PC-3 (cell line): ENCODE measurements at regions not wholly inside any gene's neighbourhood (a gene's known extent, or its start where the extent isn't known, plus 50 kb on each side); places are given as distances from the start of the nearest gene placed in this dataset.

Source experiments
- EZH2 ChIP-seq: fragments of 300-600 bp; sonication (generic); IDR thresholded peaks from one replicate; pipeline ENCODE4 v1.6.1; 2017; ENCODE audit warnings: antibody characterized with exemption, mild to moderate bottlenecking, low read length; ENCODE audit not compliant: unreplicated experiment
- EZH2phosphoT487 ChIP-seq: fragments of 300-600 bp; sonication (generic); IDR thresholded peaks from 2 replicates; pipeline ENCODE4 v1.6.1; 2018; ENCODE audit warnings: mild to moderate bottlenecking, antibody characterized with exemption, low read length, borderline replicate concordance
- TF ChIP-seq, protein P1 (sequence below): fragments of 300-600 bp; sonication (generic); conservative IDR thresholded peaks from 2 replicates; pipeline ENCODE4 v1.5.1; 2017; ENCODE audit warnings: antibody characterized with exemption, low read depth, mild to moderate bottlenecking, low read length

DNA sequence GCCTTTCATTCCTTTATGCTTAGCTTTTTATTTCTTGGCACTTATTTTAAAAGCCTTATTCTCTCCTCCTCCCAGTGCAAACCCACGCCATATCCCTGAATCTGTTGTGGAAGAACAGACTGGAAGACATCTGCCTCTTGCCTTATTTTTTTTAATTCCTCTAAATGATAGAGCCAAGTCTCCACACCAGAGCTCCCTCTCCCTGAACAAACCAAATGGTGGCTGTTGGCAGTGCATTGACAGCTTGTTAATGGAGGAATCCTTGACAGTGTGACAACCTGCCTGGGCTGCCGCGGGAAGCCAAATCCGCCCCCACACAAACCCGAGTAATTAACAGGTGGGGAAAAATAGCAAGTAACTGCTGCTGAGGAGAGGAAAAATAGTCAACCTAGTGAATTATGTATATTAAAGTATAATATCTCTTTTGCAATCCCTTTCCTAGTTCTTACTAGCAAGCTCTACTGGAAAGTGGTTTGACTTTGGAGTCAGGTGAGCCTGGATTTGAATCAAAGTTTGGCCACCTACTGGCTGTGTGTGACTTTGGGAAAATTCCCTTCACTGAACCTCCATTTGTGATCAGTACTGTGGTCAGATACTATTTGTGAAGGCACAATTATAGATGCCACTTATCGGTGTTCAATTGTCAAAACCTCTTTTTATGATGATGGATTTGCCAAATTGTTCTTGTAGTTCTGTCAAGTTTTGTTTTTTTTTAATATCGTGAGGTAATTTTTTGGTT, 589.6 kb downstream of the PDCD6IP start:
- TF ChIP-seq, protein P1, sequence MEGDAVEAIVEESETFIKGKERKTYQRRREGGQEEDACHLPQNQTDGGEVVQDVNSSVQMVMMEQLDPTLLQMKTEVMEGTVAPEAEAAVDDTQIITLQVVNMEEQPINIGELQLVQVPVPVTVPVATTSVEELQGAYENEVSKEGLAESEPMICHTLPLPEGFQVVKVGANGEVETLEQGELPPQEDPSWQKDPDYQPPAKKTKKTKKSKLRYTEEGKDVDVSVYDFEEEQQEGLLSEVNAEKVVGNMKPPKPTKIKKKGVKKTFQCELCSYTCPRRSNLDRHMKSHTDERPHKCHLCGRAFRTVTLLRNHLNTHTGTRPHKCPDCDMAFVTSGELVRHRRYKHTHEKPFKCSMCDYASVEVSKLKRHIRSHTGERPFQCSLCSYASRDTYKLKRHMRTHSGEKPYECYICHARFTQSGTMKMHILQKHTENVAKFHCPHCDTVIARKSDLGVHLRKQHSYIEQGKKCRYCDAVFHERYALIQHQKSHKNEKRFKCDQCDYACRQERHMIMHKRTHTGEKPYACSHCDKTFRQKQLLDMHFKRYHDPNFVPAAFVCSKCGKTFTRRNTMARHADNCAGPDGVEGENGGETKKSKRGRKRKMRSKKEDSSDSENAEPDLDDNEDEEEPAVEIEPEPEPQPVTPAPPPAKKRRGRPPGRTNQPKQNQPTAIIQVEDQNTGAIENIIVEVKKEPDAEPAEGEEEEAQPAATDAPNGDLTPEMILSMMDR = no peak; the same call in 1 of the 2 replicates
- TF ChIP-seq EZH2 (no peak), EZH2phosphoT487 (no peak)
